GM12878 (cell line): ENCODE measurements at regions not wholly inside any gene's neighbourhood (a gene's known extent, or its start where the extent isn't known, plus 50 kb on each side); places are given as distances from the start of the nearest gene placed in this dataset.

ENCODE experiments used
- ATAC-seq: fragments of 200-7000 bp; cut with Tn5 transposase; 3 replicates; pipeline ENCODE4 v1.9.1; 2020; ENCODE audit warnings: mild to moderate bottlenecking, moderate library complexity
- BruUV-seq: library from RNA; stranded (reverse); fragments of 400-500 nt; replicated peaks from 2 replicates; lab custom pipeline; 2021; lab: Mats Ljungman, UMichigan
- CTCF ChIA-PET: fragments of 300-600 bp; sonication (Branson Sonifier 250); formaldehyde crosslinking; extraction: SDS; loops from one replicate; lab custom pipeline; 2021; ENCODE audit warnings: inconsistent platforms; lab: Yijun Ruan, JAX
- POLR2A ChIA-PET: fragments of 350-600 bp; formaldehyde crosslinking; extraction: SDS; loops from one replicate; lab custom pipeline; 2021; ENCODE audit warnings: inconsistent platforms; lab: Charles Lee
- RAD21 ChIA-PET: fragments of 300-600 bp; sonication (Branson Sonifier 250); formaldehyde crosslinking; loops from one replicate; lab custom pipeline; 2023; ENCODE audit warnings: antibody characterized with exemption; ENCODE audit not compliant: unreplicated experiment; lab: Charles Lee
- SMC1A ChIA-PET: fragments of 300-600 bp; sonication (Branson Sonifier 250); formaldehyde crosslinking; loops from one replicate; lab custom pipeline; 2023; ENCODE audit not compliant: unreplicated experiment, uncharacterized antibody; lab: Charles Lee
- DNase-seq: peaks from one replicate; pipeline ENCODE4 v3.0.0-alpha.2; 2011; ENCODE audit warnings: low read depth, low spot score
- FAIRE-seq: peaks from 3 replicates; lab custom pipeline; 2011; peaks lifted over from hg19 to GRCh38; lab: Jason Lieb, UNC
- H2AFZ ChIP-seq: 2 replicates; pipeline ENCODE4 v1.6.0; 2011; ENCODE audit warnings: low read depth, low read length, control low read depth; ENCODE audit not compliant: control insufficient read depth
- H3K27ac ChIP-seq: 2 replicates; pipeline ENCODE4 v1.5.1; 2011; ENCODE audit warnings: control low read depth; ENCODE audit not compliant: control insufficient read depth, insufficient read depth
- H3K27me3 ChIP-seq, 2 experiments: replicated peaks in 1 of 2; 2 replicates each; pipeline versions ENCODE4 v1.6.0 to v1.6.1; 2011; ENCODE audit warnings: low read length in 1 of 2; ENCODE audit not compliant: control insufficient read depth in 2 of 2, insufficient read depth in 2 of 2
- H3K36me3 ChIP-seq, 2 experiments: 2 replicates each; pipeline ENCODE4 v1.5.1; 2011; ENCODE audit warnings: low read length in 1 of 2; ENCODE audit not compliant: control insufficient read depth in 2 of 2, insufficient read depth in 2 of 2
- H3K4me1 ChIP-seq: 2 replicates; pipeline ENCODE4 v1.6.1; 2011; ENCODE audit warnings: mild to moderate bottlenecking, low read length, moderate library complexity, mixed read lengths; ENCODE audit not compliant: control insufficient read depth, insufficient read depth
- H3K4me2 ChIP-seq: 2 replicates; pipeline ENCODE4 v1.6.0; 2011; ENCODE audit warnings: control low read depth; ENCODE audit not compliant: control insufficient read depth, insufficient read depth
- H3K4me3 ChIP-seq: fragments of 200-600 bp; sonication (generic); 2 replicates; pipeline ENCODE4 v1.5.1; 2016
- H3K79me2 ChIP-seq: 2 replicates; pipeline ENCODE4 v1.6.0; 2011; ENCODE audit warnings: low read length; ENCODE audit not compliant: control insufficient read depth, insufficient read depth
- H3K9ac ChIP-seq: 2 replicates; pipeline ENCODE4 v1.8.0; 2011; ENCODE audit warnings: low read length, control low read depth, mixed read lengths; ENCODE audit not compliant: control insufficient read depth, insufficient read depth
- H3K9me3 ChIP-seq: replicated peaks from 3 replicates; pipeline ENCODE4 v1.5.1; 2011; ENCODE audit warnings: mild to moderate bottlenecking, low read length; ENCODE audit not compliant: control insufficient read depth, insufficient read depth
- H4K20me1 ChIP-seq: 2 replicates; pipeline ENCODE4 v1.6.0; 2011; ENCODE audit not compliant: control insufficient read depth, insufficient read depth
- ASH2L ChIP-seq: fragments of 300-600, 200-600 bp; sonication (generic); IDR thresholded peaks from 2 replicates; pipeline ENCODE4 v1.6.1; 2017; ENCODE audit warnings: low read depth, mild to moderate bottlenecking, borderline replicate concordance
- CREB1 ChIP-seq: IDR thresholded peaks from 2 replicates; pipeline ENCODE4 v1.6.1; 2012; ENCODE audit warnings: low read depth, mild to moderate bottlenecking, inconsistent platforms
- EGR1 ChIP-seq, 2 experiments: IDR thresholded peaks; 1 replicate in 1 of 2; 2 replicates in 1 of 2; pipeline ENCODE4 v1.6.1; 2011 to 2012; ENCODE audit warnings: low read depth in 2 of 2, low read length in 2 of 2, borderline replicate concordance in 1 of 2, mild to moderate bottlenecking in 1 of 2, moderate library complexity in 1 of 2
- HDAC6 ChIP-seq: fragments of 200-600 bp; sonication (generic); IDR thresholded peaks from one replicate; pipeline ENCODE4 v1.8.0; 2017; ENCODE audit warnings: antibody characterized with exemption; ENCODE audit not compliant: unreplicated experiment
- MYB ChIP-seq: fragments of 150-350 bp; IDR thresholded peaks from 2 replicates; pipeline ENCODE4 v1.6.1; 2014; ENCODE audit warnings: mild to moderate bottlenecking, low read depth, low read length, borderline replicate concordance
- NFYA ChIP-seq: IDR thresholded peaks from 2 replicates; pipeline ENCODE4 v1.6.1; 2011; ENCODE audit warnings: low read depth, mild to moderate bottlenecking, low read length, improper control_type of control experiment, borderline replicate concordance
- NR2C1 ChIP-seq: fragments of 450-650 bp; IDR thresholded peaks from 2 replicates; pipeline ENCODE4 v1.6.1; 2017; ENCODE audit warnings: antibody characterized with exemption, mild to moderate bottlenecking, moderate library complexity
- PBX3 ChIP-seq: IDR thresholded peaks from 2 replicates; pipeline ENCODE4 v1.6.1; 2011; ENCODE audit warnings: mild to moderate bottlenecking, low read depth, low read length, moderate library complexity; ENCODE audit not compliant: insufficient replicate concordance
- WGBS: methylation state at CpG from one replicate; pipeline ENCODE4 v1.1.6; 2016; ENCODE audit warnings: low lambda C conversion rate; ENCODE audit not compliant: insufficient replicate concordance, insufficient coverage; ENCODE audit errors: missing lambda C conversion rate; 5-methylcytosine and 5-hydroxymethylcytosine counted together
- in situ Hi-C: fragments of 300-500 bp; cut with MboI; formaldehyde crosslinking; loops from 9 replicates; pipeline ENCODE4 v1.14.3; 2018; ENCODE audit warnings: mixed read lengths
- intact Hi-C: fragments of 100-400 bp; cut with micrococcal nuclease; formaldehyde crosslinking; loops from one replicate; pipeline ENCODE4 v1.14.2; 2022; ENCODE audit not compliant: unreplicated experiment

GRCh38 chr2:62446491-62446890 lies 59.5 kb downstream of the TMEM17 start:
- WGBS = 0% methylated on average over 1 of the region's 1 CpG

More at GRCh38 chr2:62446491-62446890, 59.5 kb downstream of the TMEM17 start:
- H3K4me1 ChIP-seq = no peaks in the 10 kb centered on the region
- TF ChIP-seq EGR1 (IDR thresholded peaks at IDR 0.05; ENCODE audit: borderline replicate concordance in 1 of 2, low read depth in 2 of 2, low read length in 2 of 2) = no peak
- TF ChIP-seq ASH2L = no peak
- no peak for TF ChIP-seq NR2C1
- TF ChIP-seq CREB1 = no peak
- TF ChIP-seq NFYA = no peak
- TF ChIP-seq PBX3 = no peak
- no peak for TF ChIP-seq HDAC6
- no peak for TF ChIP-seq MYB
- H3K9ac ChIP-seq = no peak overlapping the region
- CTCF ChIA-PET = interaction anchor here (2.7 kb wide), 1 partner anchor 329 kb away, joined by 9 read pairs; no protein-coding TSS in a partner anchor
- no TSS peak for BruUV-seq
- H3K27me3 ChIP-seq = no peaks in the 10 kb centered on the region
- H3K4me2 ChIP-seq = no peak overlapping the region
- SMC1A ChIA-PET = interaction anchor here (1.0 to 2.5 kb wide), 2 partner anchors 10 to 329 kb away, joined by 3 to 13 read pairs; no protein-coding TSS in a partner anchor
- intact Hi-C loops (no loop called here), in situ Hi-C loops (no loop called here)
- no peak for DNase-seq
- no peak overlapping the region for H2AFZ ChIP-seq
- H3K79me2 ChIP-seq = no peaks in the 10 kb centered on the region
- H3K4me3 ChIP-seq = no peak overlapping the region
- no peak for ATAC-seq
- no peak for FAIRE-seq
- no peaks in the 10 kb centered on the region for H3K36me3 ChIP-seq
- H3K27ac ChIP-seq = no peak overlapping the region
- RAD21 ChIA-PET = no interaction called here
- no peaks in the 10 kb centered on the region; the same call in 2 of the 3 replicates for H3K9me3 ChIP-seq
- POLR2A ChIA-PET = no interaction called here
- H4K20me1 ChIP-seq = no peaks in the 10 kb centered on the region
